Stimulated activated CD4-positive, alpha-beta T cell treated with anti-CD3 and anti-CD28 coated beads, Interleukin-4, amount 100 ng/mL, for 48 hours (primary cell): ENCODE measurements at regions not wholly inside any gene's neighbourhood (a gene's known extent, or its start where the extent isn't known, plus 50 kb on each side); places are given as distances from the start of the nearest gene placed in this dataset.
"Not testable (repeated sequence)": the region's sequence is repeated elsewhere in the genome, so short reads cannot be mapped to it uniquely, and the experiment has no call there.

Experiments
- DNase-seq, 2 donors: peaks; one replicate each; pipeline ENCODE4 v3.0.0-alpha.2; 2020; ENCODE audit warnings: low read depth in 2 of 2

- no peak for DNase-seq
These were observed 138.0 kb upstream of the DNAH14 start for GRCh38 chr1:224791362-224791941.

- no peak for DNase-seq
These were observed 133.9 kb upstream of the DNAH14 start for GRCh38 chr1:224795591-224795990.

GRCh38 chr1:224799083-224799482 is 130.4 kb upstream of the DNAH14 start:
- DNase-seq: no peak

- no peak for DNase-seq
These were observed 128.9 kb upstream of the DNAH14 start for GRCh38 chr1:224800486-224801119.

- DNase-seq: no peak
These were observed 127.5 kb upstream of the DNAH14 start for GRCh38 chr1:224801844-224802490.

GRCh38 chr1:224802617-224803016 is 126.9 kb upstream of the DNAH14 start:
- no peak for DNase-seq

- DNase-seq: no peak
These were observed 125.3 kb upstream of the DNAH14 start for GRCh38 chr1:224804220-224804619.

GRCh38 chr1:224805889-224806288 is 123.6 kb upstream of the DNAH14 start:
- no peak for DNase-seq

GRCh38 chr1:224809137-224809536 is 120.3 kb upstream of the DNAH14 start:
- DNase-seq: no peak

- no peak for DNase-seq
These were observed 119.9 kb upstream of the DNAH14 start for GRCh38 chr1:224809613-224810012.

GRCh38 chr1:224811564-224811963 is 117.9 kb upstream of the DNAH14 start:
- no peak for DNase-seq

- DNase-seq: no peak
These were observed 113.8 kb upstream of the DNAH14 start for GRCh38 chr1:224815647-224816046.

- DNase-seq: no peak
These were observed 113.4 kb upstream of the DNAH14 start for GRCh38 chr1:224816062-224816461.

GRCh38 chr1:224817382-224817781 is 112.1 kb upstream of the DNAH14 start:
- no peak for DNase-seq

- no peak for DNase-seq
These were observed 109.6 kb upstream of the DNAH14 start for GRCh38 chr1:224819861-224820260.

GRCh38 chr1:224820341-224820740 is 109.1 kb upstream of the DNAH14 start:
- DNase-seq: no peak

- DNase-seq: not testable (repeated sequence)
These were observed 107.7 kb upstream of the DNAH14 start for GRCh38 chr1:224821751-224822150.

- DNase-seq: no peak
These were observed 103.9 kb upstream of the DNAH14 start for GRCh38 chr1:224825525-224826000.

- DNase-seq: no peak
These were observed 100.8 kb upstream of the DNAH14 start for GRCh38 chr1:224828691-224829090.

GRCh38 chr1:224831501-224831900 is 98.0 kb upstream of the DNAH14 start:
- DNase-seq: no peak

- DNase-seq: not testable (repeated sequence)
These were observed 89.7 kb upstream of the DNAH14 start for GRCh38 chr1:224839648-224840300.

- not testable (repeated sequence) for DNase-seq
These were observed 87.7 kb upstream of the DNAH14 start for GRCh38 chr1:224841803-224842202.
